ENCODE measurements at regions not wholly inside any gene's neighbourhood (a gene's known extent, or its start where the extent isn't known, plus 50 kb on each side); places are given as distances from the start of the nearest gene placed in this dataset.
"Not testable (repeated sequence)": the region's sequence is repeated elsewhere in the genome, so short reads cannot be mapped to it uniquely, and the experiment has no call there.

DNA sequence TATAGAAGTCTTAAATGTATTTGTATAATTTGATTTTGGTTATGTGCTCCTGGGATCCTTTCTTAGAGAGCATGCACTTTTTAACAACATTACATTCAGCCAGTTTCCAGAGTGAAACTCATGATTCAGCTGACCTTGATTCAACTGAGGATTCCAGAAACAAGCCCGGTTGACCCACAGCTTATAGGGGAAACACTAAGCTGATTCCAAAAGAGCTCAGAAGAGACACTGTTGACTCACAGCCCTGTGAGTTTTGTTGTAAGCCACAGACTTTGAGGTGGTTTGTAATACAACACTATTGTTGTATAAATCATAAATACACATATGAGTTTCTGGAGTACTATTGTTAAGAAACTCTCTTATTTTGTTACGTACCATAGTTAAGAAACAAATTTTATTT, 133.8 kb upstream of the MGAT4C start:
- Histone ChIP-seq H3K27ac (ENCODE audit: low read length in 2 of 2) (no peak overlapping the region), H3K9ac (ENCODE audit: low read length) (no peak overlapping the region), H3K9me3 (ENCODE audit: control extremely low read depth in 1 of 3, control insufficient read depth in 2 of 3, insufficient read depth in 1 of 3, low read length in 2 of 3) (peaks cover 0 to 3% (median 0%) of the 10 kb centered on the region in 3 donors), H4K20me1 (ENCODE audit: control insufficient read depth, insufficient read depth, low read length, poor library complexity, severe bottlenecking) (no peaks in the 10 kb centered on the region), H3K79me2 (ENCODE audit: control insufficient read depth, insufficient read depth, low read length) (no peaks in the 10 kb centered on the region), H3K27me3 (replicated peaks in 1 of 4; ENCODE audit: control extremely low read depth in 1 of 4, control insufficient read depth in 3 of 4, insufficient read depth in 4 of 4, low read length in 3 of 4) (no peaks in the 10 kb centered on the region), H3K4me2 (replicated peaks; ENCODE audit: low read depth, low read length, poor library complexity, severe bottlenecking) (no peak overlapping the region), H3K4me3 (ENCODE audit: control extremely low read depth in 1 of 5, extremely low read depth in 1 of 5, insufficient read depth in 1 of 5, low read depth in 2 of 5, low read length in 4 of 5) (no peak overlapping the region), H3K4me1 (ENCODE audit: control insufficient read depth in 2 of 2, insufficient read depth in 2 of 2, low read length in 2 of 2) (no peaks in the 10 kb centered on the region), H2AFZ (ENCODE audit: insufficient read depth, low read depth, low read length, poor library complexity, severe bottlenecking) (no peak overlapping the region), H3K36me3 (replicated peaks in 1 of 2; ENCODE audit: control extremely low read depth in 1 of 2, control insufficient read depth in 1 of 2, extremely low read depth in 1 of 2, insufficient read depth in 2 of 2, low read length in 1 of 2) (no peaks in the 10 kb centered on the region)
- TF ChIP-seq, protein P1, sequence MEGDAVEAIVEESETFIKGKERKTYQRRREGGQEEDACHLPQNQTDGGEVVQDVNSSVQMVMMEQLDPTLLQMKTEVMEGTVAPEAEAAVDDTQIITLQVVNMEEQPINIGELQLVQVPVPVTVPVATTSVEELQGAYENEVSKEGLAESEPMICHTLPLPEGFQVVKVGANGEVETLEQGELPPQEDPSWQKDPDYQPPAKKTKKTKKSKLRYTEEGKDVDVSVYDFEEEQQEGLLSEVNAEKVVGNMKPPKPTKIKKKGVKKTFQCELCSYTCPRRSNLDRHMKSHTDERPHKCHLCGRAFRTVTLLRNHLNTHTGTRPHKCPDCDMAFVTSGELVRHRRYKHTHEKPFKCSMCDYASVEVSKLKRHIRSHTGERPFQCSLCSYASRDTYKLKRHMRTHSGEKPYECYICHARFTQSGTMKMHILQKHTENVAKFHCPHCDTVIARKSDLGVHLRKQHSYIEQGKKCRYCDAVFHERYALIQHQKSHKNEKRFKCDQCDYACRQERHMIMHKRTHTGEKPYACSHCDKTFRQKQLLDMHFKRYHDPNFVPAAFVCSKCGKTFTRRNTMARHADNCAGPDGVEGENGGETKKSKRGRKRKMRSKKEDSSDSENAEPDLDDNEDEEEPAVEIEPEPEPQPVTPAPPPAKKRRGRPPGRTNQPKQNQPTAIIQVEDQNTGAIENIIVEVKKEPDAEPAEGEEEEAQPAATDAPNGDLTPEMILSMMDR (IDR thresholded peaks at IDR 0.05) = no peak
- no peak overlapping the region for H3K4me3 Mint-ChIP-seq
- ChIA-PET POLR2A (no interaction called here), CTCF (no interaction called here)
- intact Hi-C loops (cut with micrococcal nuclease) = no loop called here
- no peaks in the 10 kb centered on the region for H3K4me1 Mint-ChIP-seq
- H3K27ac Mint-ChIP-seq = no peak overlapping the region
- DNase-seq = no peak
- ATAC-seq (ENCODE audit: low read depth) = no peak
- peaks cover 2% of the 10 kb centered on the region for H3K9me3 Mint-ChIP-seq (ENCODE audit: insufficient read depth)
- WGBS (ENCODE audit: insufficient coverage) = no CpG with 5 or more reads among the region's 2 CpGs
- H3K27me3 Mint-ChIP-seq = no peaks in the 10 kb centered on the region

DNA sequence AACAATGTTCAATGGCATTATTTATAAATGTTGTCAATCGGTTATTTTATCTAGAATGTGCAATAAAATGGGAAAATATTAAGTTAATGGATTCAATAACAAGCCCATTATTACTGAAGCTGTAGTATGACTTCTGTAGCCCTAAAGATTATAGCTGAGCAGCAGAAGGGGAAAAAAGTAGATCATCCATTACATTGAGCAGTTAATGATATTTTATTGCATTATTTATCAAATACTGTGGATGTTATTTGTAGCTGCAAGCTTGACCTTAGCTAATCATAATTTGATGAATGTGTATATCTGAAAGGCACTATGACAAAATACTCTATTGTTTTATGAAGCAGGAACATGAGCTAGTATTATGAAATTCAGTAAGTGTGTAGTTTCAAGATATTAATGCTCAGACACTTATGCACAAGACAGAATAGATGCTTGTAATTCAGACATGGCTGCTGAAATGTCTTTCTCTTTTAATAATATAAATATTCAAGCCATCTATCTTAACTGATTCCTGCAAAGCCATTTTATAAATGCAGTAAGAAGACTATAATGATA, 131.5 kb upstream of the MGAT4C start:
- no CpG with 5 or more reads among the region's 1 CpG for WGBS (ENCODE audit: insufficient coverage)
- H3K9me3 ChIP-seq (ENCODE audit: control extremely low read depth in 1 of 3, control insufficient read depth in 2 of 3, insufficient read depth in 1 of 3, low read length in 2 of 3) = peaks cover 0 to 10% (median 0%) of the 10 kb centered on the region in 3 donors
- DNase-seq (no peak), ATAC-seq (ENCODE audit: low read depth) (no peak)
- H3K4me1 ChIP-seq (ENCODE audit: control insufficient read depth in 2 of 2, insufficient read depth in 2 of 2, low read length in 2 of 2) = no peaks in the 10 kb centered on the region
- no peak overlapping the region for H3K4me3 ChIP-seq (ENCODE audit: control extremely low read depth in 1 of 5, extremely low read depth in 1 of 5, insufficient read depth in 1 of 5, low read depth in 2 of 5, low read length in 4 of 5)
- ChIA-PET POLR2A (no interaction called here), CTCF (no interaction called here)
- H2AFZ ChIP-seq (ENCODE audit: insufficient read depth, low read depth, low read length, poor library complexity, severe bottlenecking) = no peak overlapping the region
- Mint-ChIP-seq H3K4me3 (no peak overlapping the region), H3K27me3 (no peaks in the 10 kb centered on the region), H3K27ac (no peak overlapping the region), H3K4me1 (no peaks in the 10 kb centered on the region), H3K9me3 (ENCODE audit: insufficient read depth) (peaks cover 5% of the 10 kb centered on the region)
- H4K20me1 ChIP-seq (ENCODE audit: control insufficient read depth, insufficient read depth, low read length, poor library complexity, severe bottlenecking) = no peaks in the 10 kb centered on the region
- TF ChIP-seq EZH2 (IDR thresholded peaks at IDR 0.05; ENCODE audit: borderline replicate concordance, insufficient read depth, low read depth, low read length, poor library complexity, severe bottlenecking) = no peak
- TF ChIP-seq, protein P1 (IDR thresholded peaks at IDR 0.05) = no peak
- intact Hi-C loops (cut with micrococcal nuclease) = no loop called here
- no peak overlapping the region for H3K27ac ChIP-seq (ENCODE audit: low read length in 2 of 2)
- no peak overlapping the region for H3K9ac ChIP-seq (ENCODE audit: low read length)
- no peaks in the 10 kb centered on the region for H3K36me3 ChIP-seq (replicated peaks in 1 of 2; ENCODE audit: control extremely low read depth in 1 of 2, control insufficient read depth in 1 of 2, extremely low read depth in 1 of 2, insufficient read depth in 2 of 2, low read length in 1 of 2)
- H3K4me2 ChIP-seq (replicated peaks; ENCODE audit: low read depth, low read length, poor library complexity, severe bottlenecking) = no peak overlapping the region
- H3K27me3 ChIP-seq (replicated peaks in 1 of 4; ENCODE audit: control extremely low read depth in 1 of 4, control insufficient read depth in 3 of 4, insufficient read depth in 4 of 4, low read length in 3 of 4) = no peaks in the 10 kb centered on the region
- no peaks in the 10 kb centered on the region for H3K79me2 ChIP-seq (ENCODE audit: control insufficient read depth, insufficient read depth, low read length)

DNA sequence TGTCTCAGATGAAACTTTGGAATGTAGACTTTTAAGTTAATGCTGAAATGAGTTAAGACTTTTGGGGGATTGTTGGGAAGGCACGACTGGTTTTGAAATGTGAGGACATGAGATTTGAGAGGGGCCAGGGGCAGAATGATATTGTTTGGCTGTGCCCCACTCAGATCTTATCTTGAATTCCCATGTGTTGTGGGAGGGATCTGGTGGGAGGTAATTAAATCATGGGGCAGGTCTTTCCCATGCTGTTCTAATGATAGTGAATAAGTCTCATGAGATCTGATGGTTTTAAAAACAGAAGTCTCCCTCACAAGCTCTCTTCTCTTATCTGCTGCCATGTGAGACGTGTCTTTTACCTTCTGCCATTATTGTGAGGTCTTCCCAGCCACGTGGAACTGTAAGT, 127.6 kb upstream of the MGAT4C start:
- H3K27ac ChIP-seq (ENCODE audit: low read length in 2 of 2); H3K9ac ChIP-seq (ENCODE audit: low read length); H3K4me2 ChIP-seq (replicated peaks; ENCODE audit: low read depth, low read length, poor library complexity, severe bottlenecking); H3K79me2 ChIP-seq (ENCODE audit: control insufficient read depth, insufficient read depth, low read length); H3K27me3 Mint-ChIP-seq; H3K4me3 ChIP-seq (ENCODE audit: control extremely low read depth in 1 of 5, extremely low read depth in 1 of 5, insufficient read depth in 1 of 5, low read depth in 2 of 5, low read length in 4 of 5); POLR2A ChIA-PET; CTCF ChIA-PET; intact Hi-C loops (cut with micrococcal nuclease); H3K9me3 ChIP-seq (ENCODE audit: control extremely low read depth in 1 of 3, control insufficient read depth in 2 of 3, insufficient read depth in 1 of 3, low read length in 2 of 3); H3K27ac Mint-ChIP-seq; DNase-seq; H3K4me1 Mint-ChIP-seq; H3K27me3 ChIP-seq (replicated peaks in 1 of 4; ENCODE audit: control extremely low read depth in 1 of 4, control insufficient read depth in 3 of 4, insufficient read depth in 4 of 4, low read length in 3 of 4); H3K9me3 Mint-ChIP-seq (ENCODE audit: insufficient read depth); H4K20me1 ChIP-seq (ENCODE audit: control insufficient read depth, insufficient read depth, low read length, poor library complexity, severe bottlenecking); H2AFZ ChIP-seq (ENCODE audit: insufficient read depth, low read depth, low read length, poor library complexity, severe bottlenecking); ATAC-seq (ENCODE audit: low read depth); H3K4me1 ChIP-seq (ENCODE audit: control insufficient read depth in 2 of 2, insufficient read depth in 2 of 2, low read length in 2 of 2); H3K4me3 Mint-ChIP-seq; H3K36me3 ChIP-seq (replicated peaks in 1 of 2; ENCODE audit: control extremely low read depth in 1 of 2, control insufficient read depth in 1 of 2, extremely low read depth in 1 of 2, insufficient read depth in 2 of 2, low read length in 1 of 2): not testable (repeated sequence)
- WGBS (ENCODE audit: insufficient coverage) = 93% methylated on average over 1 of the region's 3 CpGs

All from B cell (primary cell).